ENCODE measurements at regions not wholly inside any gene's neighbourhood (a gene's known extent, or its start where the extent isn't known, plus 50 kb on each side); places are given as distances from the start of the nearest gene placed in this dataset.

GRCh38 chr12:67447180-67447579 lies 178.0 kb downstream of the CAND1 start:
- no peak for TF ChIP-seq EP300 (IDR thresholded peaks at IDR 0.05; ENCODE audit: low read depth)
- no peak for TF ChIP-seq CTCF (IDR thresholded peaks at IDR 0.05)
- TF ChIP-seq POLR2A (IDR thresholded peaks at IDR 0.05): no peak

Data from transverse colon (tissue), 3 donors.